H9 (cell line): ENCODE measurements at regions not wholly inside any gene's neighbourhood (a gene's known extent, or its start where the extent isn't known, plus 50 kb on each side); places are given as distances from the start of the nearest gene placed in this dataset.

Experiments
- DNase-seq: peaks from one replicate; pipeline ENCODE4 v3.0.0-alpha.2; 2017
- H2AFZ ChIP-seq: one replicate; pipeline ENCODE4 v1.6.1; 2013; ENCODE audit warnings: mild to moderate bottlenecking, low read length, control low read depth, moderate library complexity
- H2AK5ac ChIP-seq: 2 replicates; pipeline ENCODE4 v1.6.1; 2013; ENCODE audit warnings: low read length, control low read depth, mixed read lengths; ENCODE audit not compliant: insufficient read length
- H2BK120ac ChIP-seq: one replicate; pipeline ENCODE4 v1.6.1; 2013; ENCODE audit warnings: low read depth, mild to moderate bottlenecking, low read length, control low read depth, inconsistent platforms; ENCODE audit not compliant: poor library complexity, severe bottlenecking
- H2BK12ac ChIP-seq: 2 replicates; pipeline ENCODE4 v1.6.1; 2013; ENCODE audit warnings: low read length, control low read depth, mixed read lengths, low read depth; ENCODE audit not compliant: insufficient read length
- H2BK15ac ChIP-seq: 2 replicates; pipeline ENCODE4 v1.6.1; 2013; ENCODE audit warnings: low read depth, low read length, control low read depth
- H2BK20ac ChIP-seq: one replicate; pipeline ENCODE4 v1.6.1; 2013; ENCODE audit warnings: low read depth, mild to moderate bottlenecking, low read length, control low read depth, inconsistent platforms; ENCODE audit not compliant: poor library complexity, severe bottlenecking
- H2BK5ac ChIP-seq: 2 replicates; pipeline ENCODE4 v1.6.1; 2013; ENCODE audit warnings: low read length, control low read depth, mixed read lengths; ENCODE audit not compliant: insufficient read length
- H3K14ac ChIP-seq: 2 replicates; pipeline ENCODE4 v1.6.1; 2013; ENCODE audit warnings: low read length, control low read depth; ENCODE audit not compliant: insufficient read depth
- H3K18ac ChIP-seq: 2 replicates; pipeline ENCODE4 v1.6.1; 2013; ENCODE audit warnings: low read depth, mild to moderate bottlenecking, mixed read lengths, low read length, control low read depth; ENCODE audit not compliant: insufficient read length
- H3K23ac ChIP-seq: 2 replicates; pipeline ENCODE4 v1.6.1; 2013; ENCODE audit warnings: low read length, control low read depth, mixed read lengths, low read depth; ENCODE audit not compliant: insufficient read length
- H3K23me2 ChIP-seq: 2 replicates; pipeline ENCODE4 v1.6.1; 2013; ENCODE audit warnings: low read depth, mild to moderate bottlenecking, mixed read lengths, low read length, control low read depth; ENCODE audit not compliant: insufficient read length, poor library complexity, severe bottlenecking
- H3K27ac ChIP-seq: 2 replicates; pipeline ENCODE4 v1.5.1; 2013; ENCODE audit warnings: low read length, control low read depth, mixed read lengths, low read depth; ENCODE audit not compliant: insufficient read length
- H3K27me3 ChIP-seq: 2 replicates; pipeline ENCODE4 v1.6.1; 2013; ENCODE audit warnings: low read length, control low read depth, inconsistent platforms; ENCODE audit not compliant: insufficient read depth
- H3K4ac ChIP-seq: 2 replicates; pipeline ENCODE4 v1.6.1; 2013; ENCODE audit warnings: low read depth, mild to moderate bottlenecking, control low read depth, inconsistent platforms, low read length, moderate library complexity
- H3K4me1 ChIP-seq: 2 replicates; pipeline ENCODE4 v1.6.1; 2013; ENCODE audit warnings: low read length, control low read depth, inconsistent platforms; ENCODE audit not compliant: insufficient read depth
- H3K4me2 ChIP-seq: 2 replicates; pipeline ENCODE4 v1.6.1; 2013; ENCODE audit warnings: low read length, control low read depth, mixed read lengths; ENCODE audit not compliant: insufficient read length, insufficient read depth
- H3K56ac ChIP-seq: 2 replicates; pipeline ENCODE4 v1.6.1; 2013; ENCODE audit warnings: low read depth, mild to moderate bottlenecking, mixed read lengths, low read length, control low read depth; ENCODE audit not compliant: insufficient read length
- H3K79me1 ChIP-seq: 2 replicates; pipeline ENCODE4 v1.6.1; 2013; ENCODE audit warnings: low read depth, mild to moderate bottlenecking, moderate library complexity, low read length, control low read depth, inconsistent platforms; ENCODE audit not compliant: insufficient read depth, poor library complexity, severe bottlenecking
- H3K79me2 ChIP-seq: 2 replicates; pipeline ENCODE4 v1.6.1; 2013; ENCODE audit warnings: low read length, control low read depth, inconsistent platforms; ENCODE audit not compliant: insufficient read depth
- H3K9ac ChIP-seq: 2 replicates; pipeline ENCODE4 v1.6.1; 2013; ENCODE audit warnings: low read length, control low read depth, mixed read lengths; ENCODE audit not compliant: insufficient read length; ENCODE audit errors: extremely low read depth
- H3K9me3 ChIP-seq: one replicate; pipeline ENCODE4 v1.6.1; 2013; ENCODE audit warnings: low read depth, low read length, inconsistent platforms; ENCODE audit not compliant: control insufficient read depth
- H3T11ph ChIP-seq: one replicate; pipeline ENCODE4 v1.6.1; 2013; ENCODE audit warnings: mild to moderate bottlenecking, low read length, control low read depth, inconsistent platforms
- H4K20me1 ChIP-seq: one replicate; pipeline ENCODE4 v1.6.1; 2013; ENCODE audit not compliant: control insufficient read depth, insufficient read length, insufficient read depth
- H4K5ac ChIP-seq: 2 replicates; pipeline ENCODE4 v1.6.1; 2013; ENCODE audit warnings: low read depth, mild to moderate bottlenecking, mixed read lengths, low read length, control low read depth; ENCODE audit not compliant: insufficient read length
- H4K8ac ChIP-seq: replicated peaks from 2 replicates; pipeline ENCODE4 v1.6.1; 2013; ENCODE audit warnings: low read length, control low read depth, mixed read lengths, low read depth; ENCODE audit not compliant: insufficient read length
- H4K91ac ChIP-seq: 2 replicates; pipeline ENCODE4 v1.6.1; 2013; ENCODE audit warnings: low read depth, mild to moderate bottlenecking, moderate library complexity, mixed read lengths, low read length, control low read depth; ENCODE audit not compliant: insufficient read length
- H3K27ac Mint-ChIP-seq, 3 experiments: 2 replicates in 2 of 3; 3 replicates in 1 of 3; pipeline ENCODE4 v1.8.0; 2020 to 2021; ENCODE audit warnings: mixed read lengths in 3 of 3, mild to moderate bottlenecking in 1 of 3, moderate library complexity in 1 of 3
- H3K27me3 Mint-ChIP-seq: 2 replicates; pipeline ENCODE4 v1.8.0; 2021; ENCODE audit warnings: low read depth, mild to moderate bottlenecking, moderate library complexity, mixed read lengths
- H3K36me3 Mint-ChIP-seq, 3 experiments: 2 replicates in 2 of 3; 3 replicates in 1 of 3; pipeline ENCODE4 v1.8.0; 2020 to 2021; ENCODE audit warnings: low read depth in 3 of 3, mixed read lengths in 3 of 3; ENCODE audit not compliant: insufficient read depth in 1 of 3
- H3K4me1 Mint-ChIP-seq, 2 experiments: 2 replicates each; pipeline ENCODE4 v1.8.0; 2020; ENCODE audit warnings: mixed read lengths in 2 of 2
- H3K4me3 Mint-ChIP-seq, 2 experiments: 2 replicates in 1 of 2; 3 replicates in 1 of 2; pipeline ENCODE4 v1.8.0; 2020 to 2021; ENCODE audit warnings: mild to moderate bottlenecking in 2 of 2, mixed read lengths in 2 of 2, moderate library complexity in 1 of 2
- H3K9me3 Mint-ChIP-seq, 2 experiments: 2 replicates in 1 of 2; 3 replicates in 1 of 2; pipeline ENCODE4 v1.8.0; 2020; ENCODE audit warnings: mild to moderate bottlenecking in 2 of 2, mixed read lengths in 2 of 2, moderate library complexity in 1 of 2
- WGBS: extraction: QIAGEN DNeasy Blood & Tissue Kit; methylation state at CpG from one replicate; pipeline ENCODE4 v1.1.7; 2013; ENCODE audit warnings: missing lambda C conversion rate, low lambda C conversion rate, mixed read lengths; ENCODE audit not compliant: insufficient read length; ENCODE audit errors: extremely low coverage; 5-methylcytosine and 5-hydroxymethylcytosine counted together
- TF ChIP-seq, protein P1 (sequence below): fragments of 200-600 bp; sonication (generic); conservative IDR thresholded peaks from 3 replicates; pipeline ENCODE4 v1.8.0; 2021; ENCODE audit warnings: antibody characterized with exemption, mild to moderate bottlenecking

DNA sequence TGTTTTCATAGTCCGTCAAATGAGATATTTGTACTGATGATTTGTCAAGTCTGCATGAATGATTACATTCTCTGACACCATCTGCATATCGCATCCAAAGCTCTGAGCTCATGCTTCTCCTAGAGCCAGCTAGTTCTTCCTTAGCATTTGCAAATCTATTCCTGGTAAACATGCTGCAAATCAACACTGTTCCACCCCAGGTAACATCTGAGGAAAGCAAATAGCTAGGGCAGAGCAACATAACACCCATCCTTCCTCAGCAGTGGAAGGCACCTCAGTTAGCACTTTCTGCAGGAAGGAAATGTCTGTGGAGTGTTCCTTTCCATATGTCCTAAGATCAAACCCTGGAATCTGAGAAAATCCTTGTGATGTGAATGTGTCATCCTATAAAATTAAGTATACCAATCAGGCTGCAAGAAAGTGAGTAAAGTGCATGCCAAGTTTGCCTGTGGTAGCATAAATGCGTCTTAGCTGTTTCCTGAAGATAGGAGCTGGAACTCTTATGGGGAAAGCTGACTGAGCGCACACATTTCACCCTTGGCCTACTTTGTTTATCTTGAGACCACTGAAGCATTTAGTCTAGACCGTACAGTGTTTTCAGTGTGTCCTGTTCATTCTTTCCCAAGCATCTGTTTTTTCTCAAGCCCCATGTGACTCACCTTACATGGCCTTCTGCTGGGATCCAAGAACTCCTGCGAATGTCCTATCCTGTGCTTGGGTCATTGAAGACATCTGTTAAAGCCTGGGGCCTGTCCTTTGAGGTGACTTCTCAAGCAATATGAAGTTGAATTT, 50.9 kb upstream of the STARD4 start:
- no peak overlapping the region for H3K18ac ChIP-seq
- WGBS = no CpG with 5 or more reads among the region's 6 CpGs
- no peaks in the 10 kb centered on the region; the same call in 1 of the 2 replicates for H3K27me3 Mint-ChIP-seq
- no peak overlapping the region; the same call in 1 of the 2 replicates for H2BK15ac ChIP-seq
- H3T11ph ChIP-seq = no peak overlapping the region
- H2BK5ac ChIP-seq = no peak overlapping the region
- H3K4me3 Mint-ChIP-seq = no peak overlapping the region
- H3K27ac Mint-ChIP-seq = 0 out of 7 replicates have a peak overlapping the region, but pooled peaks of 1 of the 3 experiments have one; percentile 23
- H3K9ac ChIP-seq = no peak overlapping the region
- no peaks in the 10 kb centered on the region for H3K79me2 ChIP-seq
- no peak overlapping the region for H2AK5ac ChIP-seq
- H2AFZ ChIP-seq = no peak overlapping the region
- DNase-seq = no peak
- peaks cover 1 to 13% (median 4%) of the 10 kb centered on the region in 3 experiments; a peak in 4 of 7 replicates for H3K36me3 Mint-ChIP-seq
- H3K9me3 Mint-ChIP-seq = peaks cover 9 to 12% of the 10 kb centered on the region in 2 experiments
- no peak overlapping the region for H2BK20ac ChIP-seq
- H2BK120ac ChIP-seq = no peak overlapping the region
- no peaks in the 10 kb centered on the region for H4K20me1 ChIP-seq
- H3K23ac ChIP-seq = no peak overlapping the region
- no peak overlapping the region for H3K4ac ChIP-seq
- peaks cover 6% of the 10 kb centered on the region; the same call in 1 of the 2 replicates for H3K4me1 ChIP-seq
- H3K27me3 ChIP-seq = no peaks in the 10 kb centered on the region
- no peak overlapping the region for H3K14ac ChIP-seq
- no peak overlapping the region for H4K91ac ChIP-seq
- H3K56ac ChIP-seq = no peak overlapping the region
- H3K4me2 ChIP-seq = no peak overlapping the region
- no peak overlapping the region for H4K5ac ChIP-seq
- H3K4me1 Mint-ChIP-seq = peaks cover 3 to 25% of the 10 kb centered on the region in 2 experiments; a peak in 3 of 4 replicates
- no peak overlapping the region for H3K27ac ChIP-seq
- no peaks in the 10 kb centered on the region for H3K79me1 ChIP-seq
- H2BK12ac ChIP-seq = no peak overlapping the region
- no peak overlapping the region for H4K8ac ChIP-seq
- no peaks in the 10 kb centered on the region for H3K23me2 ChIP-seq
- H3K9me3 ChIP-seq = no peaks in the 10 kb centered on the region
- TF ChIP-seq, protein P1, sequence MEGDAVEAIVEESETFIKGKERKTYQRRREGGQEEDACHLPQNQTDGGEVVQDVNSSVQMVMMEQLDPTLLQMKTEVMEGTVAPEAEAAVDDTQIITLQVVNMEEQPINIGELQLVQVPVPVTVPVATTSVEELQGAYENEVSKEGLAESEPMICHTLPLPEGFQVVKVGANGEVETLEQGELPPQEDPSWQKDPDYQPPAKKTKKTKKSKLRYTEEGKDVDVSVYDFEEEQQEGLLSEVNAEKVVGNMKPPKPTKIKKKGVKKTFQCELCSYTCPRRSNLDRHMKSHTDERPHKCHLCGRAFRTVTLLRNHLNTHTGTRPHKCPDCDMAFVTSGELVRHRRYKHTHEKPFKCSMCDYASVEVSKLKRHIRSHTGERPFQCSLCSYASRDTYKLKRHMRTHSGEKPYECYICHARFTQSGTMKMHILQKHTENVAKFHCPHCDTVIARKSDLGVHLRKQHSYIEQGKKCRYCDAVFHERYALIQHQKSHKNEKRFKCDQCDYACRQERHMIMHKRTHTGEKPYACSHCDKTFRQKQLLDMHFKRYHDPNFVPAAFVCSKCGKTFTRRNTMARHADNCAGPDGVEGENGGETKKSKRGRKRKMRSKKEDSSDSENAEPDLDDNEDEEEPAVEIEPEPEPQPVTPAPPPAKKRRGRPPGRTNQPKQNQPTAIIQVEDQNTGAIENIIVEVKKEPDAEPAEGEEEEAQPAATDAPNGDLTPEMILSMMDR = no peak
